ENCODE measurements at regions not wholly inside any gene's neighbourhood (a gene's known extent, or its start where the extent isn't known, plus 50 kb on each side); places are given as distances from the start of the nearest gene placed in this dataset.

- Mint-ChIP-seq H3K27me3 (no peaks in the 10 kb centered on the region), H3K36me3 (ENCODE audit: low read depth) (no peaks in the 10 kb centered on the region), H3K4me1 (ENCODE audit: low read depth) (peaks cover 15% of the 10 kb centered on the region), H3K4me3 (no peak overlapping the region), H3K27ac (no peak overlapping the region), H3K9me3 (no peaks in the 10 kb centered on the region)
These were observed 667.7 kb upstream of the DIPK2B start for GRCh38 chrX:45868425-45868824.

GRCh38 chrX:45862801-45863200 is 662.1 kb upstream of the DIPK2B start:
- no peaks in the 10 kb centered on the region for H3K36me3 Mint-ChIP-seq (ENCODE audit: low read depth)
- peaks cover under 1% of the 10 kb centered on the region for H3K4me1 Mint-ChIP-seq (ENCODE audit: low read depth)
- no peaks in the 10 kb centered on the region for H3K27me3 Mint-ChIP-seq
- no peaks in the 10 kb centered on the region for H3K9me3 Mint-ChIP-seq
- no peak overlapping the region for H3K27ac Mint-ChIP-seq
- no peak overlapping the region for H3K4me3 Mint-ChIP-seq

GRCh38 chrX:45860450-45860849 is 659.8 kb upstream of the DIPK2B start:
- Mint-ChIP-seq H3K27ac (no peak overlapping the region), H3K4me1 (ENCODE audit: low read depth) (no peaks in the 10 kb centered on the region), H3K9me3 (no peaks in the 10 kb centered on the region), H3K4me3 (no peak overlapping the region), H3K27me3 (no peaks in the 10 kb centered on the region), H3K36me3 (ENCODE audit: low read depth) (no peaks in the 10 kb centered on the region)

- no peak overlapping the region for H3K4me3 Mint-ChIP-seq
- H3K4me1 Mint-ChIP-seq (ENCODE audit: low read depth): peaks cover 4% of the 10 kb centered on the region
- H3K27me3 Mint-ChIP-seq: no peaks in the 10 kb centered on the region
- H3K9me3 Mint-ChIP-seq: no peaks in the 10 kb centered on the region
- H3K36me3 Mint-ChIP-seq (ENCODE audit: low read depth): no peaks in the 10 kb centered on the region
- H3K27ac Mint-ChIP-seq: no peak overlapping the region
These were observed 658.7 kb upstream of the DIPK2B start for GRCh38 chrX:45859407-45859806.

GRCh38 chrX:45852884-45853283 is 652.2 kb upstream of the DIPK2B start:
- H3K4me3 Mint-ChIP-seq: peak overlapping the region; percentile 83

GRCh38 chrX:45851434-45851991 is 650.8 kb upstream of the DIPK2B start:
- peaks cover 49% of the 10 kb centered on the region for H3K4me1 Mint-ChIP-seq (ENCODE audit: low read depth)
- H3K4me3 Mint-ChIP-seq: peak overlapping the region; percentile 83
- peaks cover 23% of the 10 kb centered on the region for H3K36me3 Mint-ChIP-seq (ENCODE audit: low read depth)
- peak overlapping the region; percentile 96 for H3K27ac Mint-ChIP-seq
- no peaks in the 10 kb centered on the region for H3K27me3 Mint-ChIP-seq
- no peaks in the 10 kb centered on the region for H3K9me3 Mint-ChIP-seq

More at GRCh38 chrX:45852884-45853283, 652.2 kb upstream of the DIPK2B start:
- H3K27me3 Mint-ChIP-seq: no peaks in the 10 kb centered on the region
- H3K4me1 Mint-ChIP-seq (ENCODE audit: low read depth): peaks cover 40% of the 10 kb centered on the region
- H3K27ac Mint-ChIP-seq: peak overlapping the region; percentile 87
- no peaks in the 10 kb centered on the region for H3K9me3 Mint-ChIP-seq
- H3K36me3 Mint-ChIP-seq (ENCODE audit: low read depth): peaks cover 21% of the 10 kb centered on the region

- Mint-ChIP-seq H3K36me3 (ENCODE audit: low read depth) (peaks cover 27% of the 10 kb centered on the region), H3K27me3 (no peaks in the 10 kb centered on the region), H3K27ac (peak overlapping the region; percentile 98), H3K4me3 (peak overlapping the region; percentile 98), H3K4me1 (ENCODE audit: low read depth) (peaks cover 53% of the 10 kb centered on the region), H3K9me3 (no peaks in the 10 kb centered on the region)
These were observed 650.2 kb upstream of the DIPK2B start for GRCh38 chrX:45850775-45851433.

GRCh38 chrX:45850197-45850774 is 649.6 kb upstream of the DIPK2B start:
- Mint-ChIP-seq H3K27me3 (no peaks in the 10 kb centered on the region), H3K27ac (peak overlapping the region; percentile 98), H3K9me3 (no peaks in the 10 kb centered on the region), H3K4me1 (ENCODE audit: low read depth) (peaks cover 60% of the 10 kb centered on the region), H3K36me3 (ENCODE audit: low read depth) (peaks cover 31% of the 10 kb centered on the region), H3K4me3 (peak overlapping the region; percentile 98)

- Mint-ChIP-seq H3K27ac (peak overlapping the region; percentile 98), H3K9me3 (no peaks in the 10 kb centered on the region), H3K4me1 (ENCODE audit: low read depth) (peaks cover 60% of the 10 kb centered on the region), H3K4me3 (peak overlapping the region; percentile 98), H3K27me3 (no peaks in the 10 kb centered on the region), H3K36me3 (ENCODE audit: low read depth) (peaks cover 35% of the 10 kb centered on the region)
These were observed 648.7 kb upstream of the DIPK2B start for GRCh38 chrX:45849261-45849862.

- no peak overlapping the region for H3K27ac Mint-ChIP-seq
These were observed 647.3 kb upstream of the DIPK2B start for GRCh38 chrX:45847961-45848360.

GRCh38 chrX:45846328-45846727 is 645.7 kb upstream of the DIPK2B start:
- Mint-ChIP-seq H3K27ac (no peak overlapping the region), H3K4me1 (ENCODE audit: low read depth) (peaks cover 64% of the 10 kb centered on the region), H3K36me3 (ENCODE audit: low read depth) (peaks cover 62% of the 10 kb centered on the region), H3K27me3 (no peaks in the 10 kb centered on the region), H3K9me3 (no peaks in the 10 kb centered on the region), H3K4me3 (peak overlapping the region; percentile 41)

More at GRCh38 chrX:45847961-45848360, 647.3 kb upstream of the DIPK2B start:
- H3K27me3 Mint-ChIP-seq: no peaks in the 10 kb centered on the region
- H3K9me3 Mint-ChIP-seq: no peaks in the 10 kb centered on the region
- H3K36me3 Mint-ChIP-seq (ENCODE audit: low read depth): peaks cover 47% of the 10 kb centered on the region
- peak overlapping the region; percentile 69 for H3K4me3 Mint-ChIP-seq
- peaks cover 60% of the 10 kb centered on the region for H3K4me1 Mint-ChIP-seq (ENCODE audit: low read depth)

GRCh38 chrX:45845142-45845541 is 644.5 kb upstream of the DIPK2B start:
- Mint-ChIP-seq H3K36me3 (ENCODE audit: low read depth) (peaks cover 66% of the 10 kb centered on the region), H3K9me3 (no peaks in the 10 kb centered on the region), H3K4me3 (peak overlapping the region; percentile 17), H3K27me3 (no peaks in the 10 kb centered on the region), H3K27ac (no peak overlapping the region), H3K4me1 (ENCODE audit: low read depth) (peaks cover 64% of the 10 kb centered on the region)

GRCh38 chrX:45843518-45843917 is 642.8 kb upstream of the DIPK2B start:
- Mint-ChIP-seq H3K27me3 (no peaks in the 10 kb centered on the region), H3K4me1 (ENCODE audit: low read depth) (peaks cover 61% of the 10 kb centered on the region), H3K4me3 (peak overlapping the region; percentile 64), H3K27ac (peak overlapping the region; percentile 97), H3K9me3 (no peaks in the 10 kb centered on the region), H3K36me3 (ENCODE audit: low read depth) (peaks cover 63% of the 10 kb centered on the region)

GRCh38 chrX:45842926-45843315 is 642.2 kb upstream of the DIPK2B start:
- Mint-ChIP-seq H3K36me3 (ENCODE audit: low read depth) (peaks cover 58% of the 10 kb centered on the region), H3K9me3 (no peaks in the 10 kb centered on the region), H3K4me3 (peak overlapping the region; percentile 64), H3K27me3 (no peaks in the 10 kb centered on the region), H3K4me1 (ENCODE audit: low read depth) (peaks cover 56% of the 10 kb centered on the region), H3K27ac (peak overlapping the region; percentile 97)

- Mint-ChIP-seq H3K27ac (peak overlapping the region; percentile 97), H3K36me3 (ENCODE audit: low read depth) (peaks cover 56% of the 10 kb centered on the region), H3K4me3 (peak overlapping the region; percentile 64), H3K4me1 (ENCODE audit: low read depth) (peaks cover 54% of the 10 kb centered on the region), H3K9me3 (no peaks in the 10 kb centered on the region), H3K27me3 (no peaks in the 10 kb centered on the region)
These were observed 641.7 kb upstream of the DIPK2B start for GRCh38 chrX:45842207-45842925.
